Ascending aorta (tissue), 2 donors: ENCODE measurements at regions not wholly inside any gene's neighbourhood (a gene's known extent, or its start where the extent isn't known, plus 50 kb on each side); places are given as distances from the start of the nearest gene placed in this dataset.

Source experiments
- DNase-seq, 2 donors: peaks; one replicate each; pipeline ENCODE4 v3.0.0-alpha.2; 2019; ENCODE audit warnings: low spot score in 2 of 2
- H3K27ac ChIP-seq, 2 donors: fragments of 200-600 bp; sonication (generic); one replicate each; pipeline ENCODE4 v1.5.1; 2016 to 2017; ENCODE audit warnings: mild to moderate bottlenecking in 1 of 2
- H3K27me3 ChIP-seq: fragments of 200-600 bp; sonication (generic); one replicate; pipeline ENCODE4 v1.5.1; 2017
- H3K36me3 ChIP-seq, 2 donors: fragments of 200-600 bp; sonication (generic); one replicate each; pipeline ENCODE4 v1.5.1; 2016
- H3K4me1 ChIP-seq, 2 donors: fragments of 200-600 bp; sonication (generic); one replicate each; pipeline ENCODE4 v1.5.1; 2016 to 2017; ENCODE audit warnings: mild to moderate bottlenecking in 1 of 2
- H3K4me3 ChIP-seq, 2 donors: fragments of 200-600 bp; sonication (generic); one replicate each; pipeline ENCODE4 v1.5.1; 2016 to 2017; ENCODE audit warnings: mild to moderate bottlenecking in 1 of 2
- H3K9me3 ChIP-seq, 2 donors: fragments of 200-600 bp; sonication (generic); one replicate each; pipeline ENCODE4 v1.5.1; 2016
- CTCF ChIP-seq, 3 experiments: fragments of 200-600 bp in 2 of 3; fragments of 450-650 bp in 1 of 3; sonication (generic) in 2 of 3; IDR thresholded peaks; one replicate each; pipeline ENCODE4 v1.5.1; 2016 to 2019; ENCODE audit warnings: antibody characterized with exemption in 3 of 3, mild to moderate bottlenecking in 1 of 3, moderate library complexity in 1 of 3
- intact Hi-C: fragments of 100-400 bp; cut with DNase I; formaldehyde crosslinking; loops from one replicate; pipeline ENCODE4 v1.15.1; 2023

- DNase-seq = no peak
- TF ChIP-seq CTCF (IDR thresholded peaks at IDR 0.05) = no peak
- H3K9me3 ChIP-seq = no peaks in the 10 kb centered on the region
- intact Hi-C loops = no loop called here
- no peaks in the 10 kb centered on the region for H3K36me3 ChIP-seq
- H3K4me3 ChIP-seq = no peak overlapping the region
- no peaks in the 10 kb centered on the region for H3K4me1 ChIP-seq
- H3K27me3 ChIP-seq = no peaks in the 10 kb centered on the region
- H3K27ac ChIP-seq = no peak overlapping the region
Observed at GRCh38 chr2:35788543-35788942, 567.0 kb upstream of the CRIM1 start.

DNA sequence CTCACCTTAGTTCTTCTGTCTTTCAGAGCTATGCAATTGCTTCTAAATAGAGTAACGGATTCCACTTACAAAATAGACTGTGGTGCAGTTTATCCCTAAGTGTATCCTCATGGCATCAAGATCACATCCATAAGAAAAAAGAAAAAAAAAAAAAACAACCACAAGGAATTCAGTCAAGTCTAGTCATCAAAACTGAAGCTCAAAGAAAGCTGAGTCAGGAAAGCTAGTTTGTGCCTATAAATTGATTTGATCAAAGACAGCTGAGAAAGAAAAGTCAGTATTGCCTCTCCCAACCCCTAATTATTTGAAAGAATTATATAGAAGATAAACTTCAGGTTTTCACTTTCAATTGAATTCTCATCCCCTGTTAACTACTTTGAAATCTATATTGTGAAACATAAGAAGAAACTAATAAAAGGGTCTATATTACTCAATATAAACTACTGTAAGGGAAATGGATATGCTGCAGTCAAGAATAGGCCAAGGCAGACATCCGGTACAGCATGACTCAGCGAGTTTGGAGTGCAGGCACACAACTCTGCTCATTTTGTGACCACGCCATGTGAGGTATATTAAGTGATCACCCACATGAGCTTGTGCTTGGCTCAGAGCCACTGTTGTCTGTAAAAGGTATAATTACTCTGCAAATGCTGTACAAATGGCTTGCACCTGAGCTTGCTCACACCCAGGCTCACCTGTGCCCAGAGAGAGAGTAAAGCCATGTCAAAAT is 568.1 kb upstream of the CRIM1 start:
- no peak overlapping the region for H3K27ac ChIP-seq
- H3K27me3 ChIP-seq = no peaks in the 10 kb centered on the region
- H3K36me3 ChIP-seq = no peaks in the 10 kb centered on the region
- no peak for TF ChIP-seq CTCF (IDR thresholded peaks at IDR 0.05)
- no peaks in the 10 kb centered on the region for H3K9me3 ChIP-seq
- no peaks in the 10 kb centered on the region for H3K4me1 ChIP-seq
- DNase-seq = no peak
- no peak overlapping the region for H3K4me3 ChIP-seq
- intact Hi-C loops = no loop called here

GRCh38 chr2:35785564-35785963 is 570.0 kb upstream of the CRIM1 start:
- no peaks in the 10 kb centered on the region for H3K9me3 ChIP-seq
- no peaks in the 10 kb centered on the region for H3K27me3 ChIP-seq
- no peak overlapping the region for H3K27ac ChIP-seq
- H3K4me1 ChIP-seq = no peaks in the 10 kb centered on the region
- DNase-seq = no peak
- no peaks in the 10 kb centered on the region for H3K36me3 ChIP-seq
- intact Hi-C loops = no loop called here
- TF ChIP-seq CTCF (IDR thresholded peaks at IDR 0.05) = no peak
- H3K4me3 ChIP-seq = no peak overlapping the region

DNA sequence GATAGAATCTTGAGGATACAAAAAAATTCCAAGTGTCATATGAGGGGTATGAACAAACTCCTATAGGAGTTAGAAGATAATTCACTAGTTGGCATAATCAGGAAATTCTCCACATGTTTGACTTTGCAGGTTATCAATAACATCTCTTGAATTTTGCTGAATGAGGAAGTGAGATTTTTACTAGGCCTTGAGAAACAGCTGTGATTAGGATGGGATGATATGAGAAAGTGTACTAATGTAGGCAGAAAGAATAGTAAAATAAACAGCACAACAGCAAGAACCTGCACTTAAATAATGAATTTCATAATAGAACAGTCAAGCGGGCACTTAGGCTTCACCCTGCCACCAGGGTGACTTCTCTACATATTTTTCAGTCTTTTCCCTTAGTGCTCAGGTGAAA is 570.8 kb upstream of the CRIM1 start:
- Histone ChIP-seq H3K36me3 (no peaks in the 10 kb centered on the region), H3K27ac (no peak overlapping the region), H3K9me3 (no peaks in the 10 kb centered on the region), H3K27me3 (no peaks in the 10 kb centered on the region), H3K4me1 (no peaks in the 10 kb centered on the region), H3K4me3 (no peak overlapping the region)
- no peak for TF ChIP-seq CTCF (IDR thresholded peaks at IDR 0.05)
- DNase-seq = no peak
- intact Hi-C loops = no loop called here

DNA sequence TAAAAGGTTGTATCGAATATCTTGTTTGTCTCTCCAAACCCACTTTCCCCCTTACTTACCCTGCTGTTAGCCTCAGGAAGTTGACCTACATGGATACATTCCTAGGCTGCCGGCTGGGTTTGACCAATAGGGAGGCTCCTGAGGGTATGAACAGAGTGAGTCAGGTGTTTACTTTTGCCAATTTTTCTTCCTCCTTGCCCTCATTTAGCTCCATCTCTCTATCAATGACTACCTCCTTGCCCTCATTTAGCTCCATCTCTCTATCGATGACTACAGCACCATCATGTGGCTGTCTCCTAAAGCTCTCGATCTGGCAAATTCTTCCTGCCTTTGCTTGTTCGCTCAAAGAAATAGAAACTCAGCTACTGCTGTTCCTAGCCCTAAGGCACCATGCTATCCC is 571.9 kb upstream of the CRIM1 start:
- intact Hi-C loops = no loop called here
- no peaks in the 10 kb centered on the region for H3K9me3 ChIP-seq
- no peaks in the 10 kb centered on the region for H3K4me1 ChIP-seq
- no peak overlapping the region for H3K4me3 ChIP-seq
- TF ChIP-seq CTCF (IDR thresholded peaks at IDR 0.05) = no peak
- H3K27me3 ChIP-seq = no peaks in the 10 kb centered on the region
- H3K36me3 ChIP-seq = no peaks in the 10 kb centered on the region
- DNase-seq = no peak
- no peak overlapping the region for H3K27ac ChIP-seq

DNA sequence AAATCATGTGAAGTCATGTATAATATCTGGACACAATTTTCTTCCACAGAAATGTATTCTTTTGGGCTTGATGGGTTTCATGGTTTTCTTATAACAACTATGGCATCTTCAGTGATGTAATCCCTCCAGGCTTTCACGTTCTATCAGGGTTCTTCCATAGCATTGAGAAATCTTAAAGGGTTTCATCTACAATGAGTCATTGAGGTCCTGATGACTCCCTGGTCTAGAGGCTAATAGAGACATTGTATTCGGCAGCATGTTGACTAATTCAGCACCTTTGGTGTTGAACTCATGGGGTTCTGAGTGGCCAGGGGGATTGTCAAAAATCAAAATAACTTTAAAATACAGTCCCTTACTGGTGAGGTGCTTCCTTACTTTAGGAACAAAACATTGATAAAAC is 614.0 kb upstream of the CRIM1 start:
- intact Hi-C loops = no loop called here
- Histone ChIP-seq H3K4me1 (no peaks in the 10 kb centered on the region), H3K36me3 (no peaks in the 10 kb centered on the region), H3K27me3 (no peaks in the 10 kb centered on the region), H3K4me3 (no peak overlapping the region), H3K9me3 (no peaks in the 10 kb centered on the region), H3K27ac (no peak overlapping the region)
- DNase-seq = no peak
- no peak for TF ChIP-seq CTCF (IDR thresholded peaks at IDR 0.05)
